SK-N-SH treated with all-trans-retinoic acid at 6 μM for 48 hours (cell line): ENCODE measurements at regions not wholly inside any gene's neighbourhood (a gene's known extent, or its start where the extent isn't known, plus 50 kb on each side); places are given as distances from the start of the nearest gene placed in this dataset.

Experiments
- ATAC-seq: fragments of 200-7000 bp; cut with Tn5 transposase; 3 replicates; pipeline ENCODE4 v1.9.1; 2020; ENCODE audit warnings: mild to moderate bottlenecking, moderate library complexity
- BACH2 ChIP-seq: fragments of 250-450 bp; sonication (Bioruptor Pico); IDR thresholded peaks from 2 replicates; pipeline ENCODE4 v1.9.0; 2021; ENCODE audit warnings: mild to moderate bottlenecking, borderline replicate concordance
- CSDC2 ChIP-seq: fragments of 250-450 bp; sonication (Bioruptor Pico); IDR thresholded peaks from 2 replicates; pipeline ENCODE4 v1.5.0; 2020; ENCODE audit warnings: mild to moderate bottlenecking, moderate library complexity
- ESRRG ChIP-seq: fragments of 250-450 bp; sonication (Bioruptor Pico); IDR thresholded peaks from 2 replicates; pipeline ENCODE4 v1.6.1; 2021; ENCODE audit warnings: mild to moderate bottlenecking
- GLIS3 ChIP-seq: fragments of 250-450 bp; sonication (Bioruptor Pico); IDR thresholded peaks from 2 replicates; pipeline ENCODE4 v1.5.0; 2020; ENCODE audit warnings: mild to moderate bottlenecking, moderate library complexity
- ISL1 ChIP-seq: fragments of 250-450 bp; sonication (Bioruptor Pico); IDR thresholded peaks from 2 replicates; pipeline ENCODE4 v2.1.2; 2022; ENCODE audit warnings: mild to moderate bottlenecking, moderate library complexity
- OSR1 ChIP-seq: fragments of 250-450 bp; sonication (Bioruptor Pico); IDR thresholded peaks from 2 replicates; pipeline ENCODE4 v1.8.0; 2022; ENCODE audit warnings: moderate library complexity, mild to moderate bottlenecking, inconsistent platforms
- RARB ChIP-seq: fragments of 250-450 bp; sonication (Bioruptor Pico); IDR thresholded peaks from 2 replicates; pipeline ENCODE4 v1.8.0; 2021; ENCODE audit warnings: mild to moderate bottlenecking, moderate library complexity
- SNAI2 ChIP-seq: fragments of 250-450 bp; sonication (Bioruptor Pico); IDR thresholded peaks from 2 replicates; pipeline ENCODE4 v1.5.0; 2020; ENCODE audit warnings: mild to moderate bottlenecking, moderate library complexity
- TCF4 ChIP-seq: fragments of 250-450 bp; sonication (Bioruptor Pico); IDR thresholded peaks from 2 replicates; pipeline ENCODE4 v1.8.0; 2021; ENCODE audit warnings: mild to moderate bottlenecking, moderate library complexity, borderline replicate concordance
- TOX ChIP-seq: fragments of 250-450 bp; sonication (Bioruptor Pico); IDR thresholded peaks from 2 replicates; pipeline ENCODE4 v1.8.0; 2021; ENCODE audit warnings: mild to moderate bottlenecking, moderate library complexity, borderline replicate concordance
- ZC3H10 ChIP-seq: fragments of 250-450 bp; sonication (Bioruptor Pico); IDR thresholded peaks from 2 replicates; pipeline ENCODE4 v1.5.1; 2021; ENCODE audit warnings: mild to moderate bottlenecking, moderate library complexity
- ZFP3 ChIP-seq: fragments of 250-450 bp; sonication (Bioruptor Pico); IDR thresholded peaks from 2 replicates; pipeline ENCODE4 v1.5.0; 2020; ENCODE audit warnings: mild to moderate bottlenecking, moderate library complexity
- ZFP30 ChIP-seq: fragments of 450-650 bp; formaldehyde crosslinking; IDR thresholded peaks from 2 replicates; pipeline ENCODE4 v1.5.0; 2022; ENCODE audit warnings: mild to moderate bottlenecking, moderate library complexity
- ZNF565 ChIP-seq: fragments of 450-650 bp; formaldehyde crosslinking; conservative IDR thresholded peaks from 2 replicates; pipeline ENCODE4 v1.5.0; 2020; ENCODE audit warnings: low read depth, mild to moderate bottlenecking, moderate library complexity
- ZNF70 ChIP-seq: fragments of 450-650 bp; formaldehyde crosslinking; IDR thresholded peaks from 2 replicates; pipeline ENCODE4 v1.5.0; 2020; ENCODE audit warnings: mild to moderate bottlenecking, moderate library complexity
- ZNF8 ChIP-seq: fragments of 450-650 bp; formaldehyde crosslinking; IDR thresholded peaks from 2 replicates; pipeline ENCODE4 v1.5.0; 2020; ENCODE audit warnings: mild to moderate bottlenecking, moderate library complexity
- TF ChIP-seq, protein P1 (sequence below): fragments of 250-450 bp; sonication (Bioruptor Pico); IDR thresholded peaks from 2 replicates; pipeline ENCODE4 v1.5.0; 2020; ENCODE audit warnings: mild to moderate bottlenecking, moderate library complexity
- TF ChIP-seq, protein P2 (sequence below): fragments of 250-450 bp; sonication (Bioruptor Pico); IDR thresholded peaks from 2 replicates; pipeline ENCODE4 v1.8.0; 2020; ENCODE audit warnings: mild to moderate bottlenecking, moderate library complexity, borderline replicate concordance
- TF ChIP-seq, protein P3 (sequence below): fragments of 250-450 bp; sonication (Bioruptor Pico); IDR thresholded peaks from 2 replicates; pipeline ENCODE4 v1.8.0; 2021; ENCODE audit warnings: low read depth, mild to moderate bottlenecking, moderate library complexity, borderline replicate concordance

GRCh38 chr12:13772264-13772663, 209.1 kb downstream of the GRIN2B start:
- no peak for TF ChIP-seq ZFP30 (CRISPR knock-in tag)
- TF ChIP-seq, protein P1, sequence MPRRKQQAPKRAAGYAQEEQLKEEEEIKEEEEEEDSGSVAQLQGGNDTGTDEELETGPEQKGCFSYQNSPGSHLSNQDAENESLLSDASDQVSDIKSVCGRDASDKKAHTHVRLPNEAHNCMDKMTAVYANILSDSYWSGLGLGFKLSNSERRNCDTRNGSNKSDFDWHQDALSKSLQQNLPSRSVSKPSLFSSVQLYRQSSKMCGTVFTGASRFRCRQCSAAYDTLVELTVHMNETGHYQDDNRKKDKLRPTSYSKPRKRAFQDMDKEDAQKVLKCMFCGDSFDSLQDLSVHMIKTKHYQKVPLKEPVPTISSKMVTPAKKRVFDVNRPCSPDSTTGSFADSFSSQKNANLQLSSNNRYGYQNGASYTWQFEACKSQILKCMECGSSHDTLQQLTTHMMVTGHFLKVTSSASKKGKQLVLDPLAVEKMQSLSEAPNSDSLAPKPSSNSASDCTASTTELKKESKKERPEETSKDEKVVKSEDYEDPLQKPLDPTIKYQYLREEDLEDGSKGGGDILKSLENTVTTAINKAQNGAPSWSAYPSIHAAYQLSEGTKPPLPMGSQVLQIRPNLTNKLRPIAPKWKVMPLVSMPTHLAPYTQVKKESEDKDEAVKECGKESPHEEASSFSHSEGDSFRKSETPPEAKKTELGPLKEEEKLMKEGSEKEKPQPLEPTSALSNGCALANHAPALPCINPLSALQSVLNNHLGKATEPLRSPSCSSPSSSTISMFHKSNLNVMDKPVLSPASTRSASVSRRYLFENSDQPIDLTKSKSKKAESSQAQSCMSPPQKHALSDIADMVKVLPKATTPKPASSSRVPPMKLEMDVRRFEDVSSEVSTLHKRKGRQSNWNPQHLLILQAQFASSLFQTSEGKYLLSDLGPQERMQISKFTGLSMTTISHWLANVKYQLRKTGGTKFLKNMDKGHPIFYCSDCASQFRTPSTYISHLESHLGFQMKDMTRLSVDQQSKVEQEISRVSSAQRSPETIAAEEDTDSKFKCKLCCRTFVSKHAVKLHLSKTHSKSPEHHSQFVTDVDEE, result no peak
- TF ChIP-seq GLIS3 (CRISPR knock-in tag), result no peak
- no peak for TF ChIP-seq CSDC2
- no peak for TF ChIP-seq BACH2 (CRISPR knock-in tag)
- no peak for TF ChIP-seq ZFP3 (CRISPR knock-in tag)
- TF ChIP-seq, all 23 proteins: peak for 0
- ATAC-seq, result no peak

- no peak for TF ChIP-seq BACH2 (CRISPR knock-in tag)
- TF ChIP-seq, protein P2, sequence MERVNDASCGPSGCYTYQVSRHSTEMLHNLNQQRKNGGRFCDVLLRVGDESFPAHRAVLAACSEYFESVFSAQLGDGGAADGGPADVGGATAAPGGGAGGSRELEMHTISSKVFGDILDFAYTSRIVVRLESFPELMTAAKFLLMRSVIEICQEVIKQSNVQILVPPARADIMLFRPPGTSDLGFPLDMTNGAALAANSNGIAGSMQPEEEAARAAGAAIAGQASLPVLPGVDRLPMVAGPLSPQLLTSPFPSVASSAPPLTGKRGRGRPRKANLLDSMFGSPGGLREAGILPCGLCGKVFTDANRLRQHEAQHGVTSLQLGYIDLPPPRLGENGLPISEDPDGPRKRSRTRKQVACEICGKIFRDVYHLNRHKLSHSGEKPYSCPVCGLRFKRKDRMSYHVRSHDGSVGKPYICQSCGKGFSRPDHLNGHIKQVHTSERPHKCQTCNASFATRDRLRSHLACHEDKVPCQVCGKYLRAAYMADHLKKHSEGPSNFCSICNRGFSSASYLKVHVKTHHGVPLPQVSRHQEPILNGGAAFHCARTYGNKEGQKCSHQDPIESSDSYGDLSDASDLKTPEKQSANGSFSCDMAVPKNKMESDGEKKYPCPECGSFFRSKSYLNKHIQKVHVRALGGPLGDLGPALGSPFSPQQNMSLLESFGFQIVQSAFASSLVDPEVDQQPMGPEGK (CRISPR knock-in tag), result no peak
- no peak for TF ChIP-seq ZFP30 (CRISPR knock-in tag)
- no peak for TF ChIP-seq ZNF70 (CRISPR knock-in tag)
- TF ChIP-seq, protein P3, sequence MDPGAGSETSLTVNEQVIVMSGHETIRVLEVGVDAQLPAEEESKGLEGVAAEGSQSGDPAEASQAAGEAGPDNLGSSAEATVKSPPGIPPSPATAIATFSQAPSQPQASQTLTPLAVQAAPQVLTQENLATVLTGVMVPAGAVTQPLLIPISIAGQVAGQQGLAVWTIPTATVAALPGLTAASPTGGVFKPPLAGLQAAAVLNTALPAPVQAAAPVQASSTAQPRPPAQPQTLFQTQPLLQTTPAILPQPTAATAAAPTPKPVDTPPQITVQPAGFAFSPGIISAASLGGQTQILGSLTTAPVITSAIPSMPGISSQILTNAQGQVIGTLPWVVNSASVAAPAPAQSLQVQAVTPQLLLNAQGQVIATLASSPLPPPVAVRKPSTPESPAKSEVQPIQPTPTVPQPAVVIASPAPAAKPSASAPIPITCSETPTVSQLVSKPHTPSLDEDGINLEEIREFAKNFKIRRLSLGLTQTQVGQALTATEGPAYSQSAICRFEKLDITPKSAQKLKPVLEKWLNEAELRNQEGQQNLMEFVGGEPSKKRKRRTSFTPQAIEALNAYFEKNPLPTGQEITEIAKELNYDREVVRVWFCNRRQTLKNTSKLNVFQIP (CRISPR knock-in tag), result no peak
- no peak for TF ChIP-seq CSDC2
- TF ChIP-seq OSR1 (CRISPR knock-in tag), result no peak
- TF ChIP-seq ZFP3 (CRISPR knock-in tag), result no peak
- no peak for TF ChIP-seq ESRRG
- no peak for TF ChIP-seq ISL1 (CRISPR knock-in tag)
- TF ChIP-seq, protein P1, result no peak
- no peak for TF ChIP-seq RARB (CRISPR knock-in tag)
- TF ChIP-seq ZC3H10 (CRISPR knock-in tag), result no peak
- no peak for TF ChIP-seq TCF4 (CRISPR knock-in tag)
Observed at GRCh38 chr12:13770576-13770975, 210.8 kb downstream of the GRIN2B start.

DNA sequence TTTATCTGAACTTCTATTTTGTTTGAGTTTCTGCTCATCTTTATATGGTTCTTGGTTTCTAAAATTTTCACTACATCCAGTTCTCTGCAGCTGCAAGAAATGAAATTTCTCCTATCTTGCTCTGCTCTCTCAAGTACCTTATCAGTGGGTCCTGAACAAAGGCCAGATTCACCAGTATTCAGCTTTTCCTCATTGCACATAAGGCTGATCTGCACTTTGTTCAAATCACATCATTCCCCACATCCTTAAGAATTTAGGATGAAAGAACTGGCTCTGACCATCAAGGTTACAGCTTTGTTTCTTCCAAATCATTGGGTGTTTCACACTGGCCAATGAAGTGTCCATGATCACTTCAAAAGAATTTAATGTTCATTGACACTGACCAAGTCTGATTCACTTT, 211.4 kb downstream of the GRIN2B start:
- no peak for TF ChIP-seq RARB (CRISPR knock-in tag)
- TF ChIP-seq OSR1 (CRISPR knock-in tag), result no peak
- no peak for TF ChIP-seq TOX (CRISPR knock-in tag)
- no peak for TF ChIP-seq ZC3H10 (CRISPR knock-in tag)
- ATAC-seq, result no peak

More at GRCh38 chr12:13770576-13770975, 210.8 kb downstream of the GRIN2B start:
- ATAC-seq, result no peak

- no peak for ATAC-seq
Observed at GRCh38 chr12:13769273-13769672, 212.1 kb downstream of the GRIN2B start.

More at GRCh38 chr12:13769273-13769672, 212.1 kb downstream of the GRIN2B start:
- TF ChIP-seq CSDC2, result no peak
- TF ChIP-seq SNAI2, result no peak
- TF ChIP-seq ZFP3 (CRISPR knock-in tag), result no peak
- no peak for TF ChIP-seq RARB (CRISPR knock-in tag)
- no peak for TF ChIP-seq ZC3H10 (CRISPR knock-in tag)
- TF ChIP-seq ZNF565, result no peak
- TF ChIP-seq ISL1 (CRISPR knock-in tag), result no peak
- TF ChIP-seq BACH2 (CRISPR knock-in tag), result no peak
- no peak for TF ChIP-seq ZNF8
